Muscle layer of colon (tissue), 2 donors: ENCODE measurements at regions not wholly inside any gene's neighbourhood (a gene's known extent, or its start where the extent isn't known, plus 50 kb on each side); places are given as distances from the start of the nearest gene placed in this dataset.

ENCODE experiments used
- H3K27ac ChIP-seq: one replicate; pipeline ENCODE4 v1.7.0; 2013; ENCODE audit warnings: low read depth, mild to moderate bottlenecking, low read length, moderate library complexity
- H3K27me3 ChIP-seq, 2 donors: one replicate each; pipeline ENCODE4 v1.7.0; 2013; ENCODE audit warnings: low read length in 2 of 2, mild to moderate bottlenecking in 2 of 2; ENCODE audit not compliant: insufficient read depth in 2 of 2, control insufficient read depth in 1 of 2
- H3K36me3 ChIP-seq: one replicate; pipeline ENCODE4 v1.7.0; 2013; ENCODE audit warnings: mild to moderate bottlenecking, low read length; ENCODE audit not compliant: insufficient read depth
- H3K4me1 ChIP-seq: one replicate; pipeline ENCODE4 v1.7.0; 2013; ENCODE audit warnings: mild to moderate bottlenecking, low read length; ENCODE audit not compliant: insufficient read depth
- H3K4me3 ChIP-seq, 2 donors: one replicate each; pipeline ENCODE4 v1.7.0; 2013; ENCODE audit warnings: low read length in 2 of 2, low read depth in 1 of 2, mild to moderate bottlenecking in 1 of 2, moderate library complexity in 1 of 2
- H3K9ac ChIP-seq: one replicate; pipeline ENCODE4 v1.7.0; 2013; ENCODE audit warnings: low read length
- H3K9me3 ChIP-seq: one replicate; pipeline ENCODE4 v1.7.0; 2013; ENCODE audit warnings: mild to moderate bottlenecking, low read length
- donor health status: abdominal sarcoma.
- donor health status: Adenocarcinoma of cecum.

DNA sequence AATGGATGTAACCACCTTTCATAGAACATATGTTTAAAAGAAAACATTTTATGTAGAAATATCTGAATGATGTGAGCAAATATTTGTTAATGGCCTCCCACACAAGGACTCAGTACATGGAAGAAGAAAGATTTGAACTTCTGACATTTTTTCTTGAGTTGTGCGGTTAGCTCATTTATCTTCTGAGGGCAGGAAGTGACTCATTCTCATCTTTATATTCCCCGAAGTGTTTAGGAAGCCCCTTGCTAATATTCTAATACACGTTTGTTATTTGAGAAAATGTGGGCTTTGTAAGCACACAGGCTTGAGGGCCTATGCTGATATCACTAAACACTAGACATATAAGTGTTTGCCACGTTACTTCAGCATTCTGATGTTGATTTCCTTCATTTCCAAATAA, 392.5 kb upstream of the PTBP2 start:
- Histone ChIP-seq H3K36me3 (no peaks in the 10 kb centered on the region), H3K27me3 (no peaks in the 10 kb centered on the region), H3K9ac (no peak overlapping the region), H3K4me1 (no peaks in the 10 kb centered on the region), H3K27ac (no peak overlapping the region), H3K4me3 (no peak overlapping the region), H3K9me3 (no peaks in the 10 kb centered on the region)

DNA sequence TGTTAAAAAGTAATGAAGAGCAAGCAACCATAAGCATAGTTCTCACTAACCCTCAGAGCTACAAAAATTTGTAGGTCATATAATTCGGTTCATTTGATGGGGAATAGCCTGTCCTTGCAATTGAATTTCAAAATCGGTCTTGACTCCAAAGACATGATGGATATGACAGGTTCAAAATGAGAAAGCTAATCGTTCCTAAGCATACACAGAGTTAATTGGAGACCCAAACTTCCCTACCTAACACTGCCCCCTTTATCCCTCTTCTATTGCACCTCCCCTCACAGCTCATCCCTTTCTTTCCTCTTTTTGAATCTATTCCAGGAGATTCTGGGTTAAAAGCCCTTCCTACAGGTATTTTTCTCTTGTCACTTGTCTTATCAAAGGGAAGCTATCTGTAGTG, 390.0 kb upstream of the PTBP2 start:
- no peaks in the 10 kb centered on the region for H3K27me3 ChIP-seq
- no peak overlapping the region for H3K4me3 ChIP-seq
- H3K36me3 ChIP-seq = no peaks in the 10 kb centered on the region
- no peak overlapping the region for H3K9ac ChIP-seq
- H3K27ac ChIP-seq = no peak overlapping the region
- H3K9me3 ChIP-seq = no peaks in the 10 kb centered on the region
- no peaks in the 10 kb centered on the region for H3K4me1 ChIP-seq

DNA sequence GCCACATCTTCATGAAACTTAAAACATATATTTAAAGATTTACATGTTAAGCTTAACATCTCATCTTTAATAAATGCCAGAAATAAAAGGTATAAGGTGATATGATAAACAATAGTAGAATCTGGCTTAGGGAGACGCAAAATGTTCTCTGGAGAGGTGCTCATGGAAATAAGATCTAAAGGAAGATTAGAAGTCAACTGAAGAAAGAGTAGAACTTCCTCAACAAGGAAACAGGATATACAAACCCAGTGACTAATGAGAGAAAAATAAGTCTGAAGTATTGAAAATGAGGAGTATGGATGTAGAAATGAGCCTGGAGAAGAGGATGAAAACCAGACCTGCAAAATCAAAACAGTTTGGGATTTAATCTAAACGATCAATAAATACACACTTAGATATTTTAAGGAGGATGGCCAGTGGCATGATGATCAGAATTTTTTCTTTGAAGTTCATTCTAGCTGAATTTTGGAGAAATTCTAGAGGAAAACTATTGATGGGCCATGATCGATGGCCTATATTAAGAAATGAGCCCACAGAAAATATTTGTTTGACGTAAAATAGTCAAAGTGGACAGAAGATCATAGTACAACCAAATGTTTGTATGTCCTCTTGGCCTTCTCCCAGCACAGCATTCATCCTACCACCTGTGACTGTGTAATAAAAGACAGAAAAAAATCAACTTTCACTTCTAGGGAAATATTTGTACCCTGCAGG, 387.9 kb upstream of the PTBP2 start:
- Histone ChIP-seq H3K27ac (no peak overlapping the region), H3K9ac (no peak overlapping the region)

DNA sequence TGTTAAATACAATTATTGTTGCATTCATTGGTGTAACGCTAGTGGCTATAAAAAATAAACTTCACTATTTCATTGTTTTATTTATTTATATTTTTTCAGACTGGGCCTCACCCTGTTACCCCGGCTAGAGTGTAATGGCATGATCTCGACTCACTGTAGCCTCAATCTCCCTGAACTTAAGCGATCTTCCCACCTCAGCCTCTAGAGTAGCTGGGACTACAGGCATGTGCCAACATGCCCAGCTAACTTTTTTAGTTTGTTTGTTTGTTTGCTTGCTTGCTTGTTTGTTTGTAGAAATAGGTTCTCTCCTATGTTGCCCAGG, 387.4 kb upstream of the PTBP2 start:
- no peaks in the 10 kb centered on the region for H3K36me3 ChIP-seq
- H3K9ac ChIP-seq = no peak overlapping the region
- H3K4me1 ChIP-seq = no peaks in the 10 kb centered on the region
- H3K27me3 ChIP-seq = no peaks in the 10 kb centered on the region
- H3K9me3 ChIP-seq = no peaks in the 10 kb centered on the region
- H3K27ac ChIP-seq = no peak overlapping the region
- no peak overlapping the region for H3K4me3 ChIP-seq

More for the DNA sequence above, 387.9 kb upstream of the PTBP2 start:
- H3K36me3 ChIP-seq = no peaks in the 10 kb centered on the region
- no peaks in the 10 kb centered on the region for H3K4me1 ChIP-seq
- H3K27me3 ChIP-seq = no peaks in the 10 kb centered on the region
- no peak overlapping the region for H3K4me3 ChIP-seq
- no peaks in the 10 kb centered on the region for H3K9me3 ChIP-seq

DNA sequence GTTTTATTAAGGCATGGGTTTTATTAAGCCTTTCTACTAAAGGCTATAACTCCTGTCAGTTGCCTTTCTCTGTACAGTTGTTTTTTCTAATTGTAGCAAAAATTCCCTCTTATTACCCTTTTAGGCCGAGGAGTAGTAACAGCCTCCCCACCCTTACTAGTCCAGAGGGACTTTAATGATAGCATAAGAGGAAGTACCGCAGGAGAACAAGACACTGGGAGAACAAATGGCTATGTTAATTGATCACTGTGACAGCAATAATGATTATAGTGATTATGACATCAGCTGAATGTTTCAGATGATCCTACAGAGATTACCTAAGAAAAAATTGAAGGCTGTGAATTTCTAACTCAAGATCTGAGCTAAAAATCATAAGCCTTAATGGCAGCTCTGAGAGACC, 383.0 kb upstream of the PTBP2 start:
- no peaks in the 10 kb centered on the region for H3K36me3 ChIP-seq
- no peaks in the 10 kb centered on the region for H3K27me3 ChIP-seq
- H3K27ac ChIP-seq = no peak overlapping the region
- H3K4me3 ChIP-seq = no peak overlapping the region
- H3K9ac ChIP-seq = no peak overlapping the region
- H3K9me3 ChIP-seq = no peaks in the 10 kb centered on the region
- no peaks in the 10 kb centered on the region for H3K4me1 ChIP-seq

DNA sequence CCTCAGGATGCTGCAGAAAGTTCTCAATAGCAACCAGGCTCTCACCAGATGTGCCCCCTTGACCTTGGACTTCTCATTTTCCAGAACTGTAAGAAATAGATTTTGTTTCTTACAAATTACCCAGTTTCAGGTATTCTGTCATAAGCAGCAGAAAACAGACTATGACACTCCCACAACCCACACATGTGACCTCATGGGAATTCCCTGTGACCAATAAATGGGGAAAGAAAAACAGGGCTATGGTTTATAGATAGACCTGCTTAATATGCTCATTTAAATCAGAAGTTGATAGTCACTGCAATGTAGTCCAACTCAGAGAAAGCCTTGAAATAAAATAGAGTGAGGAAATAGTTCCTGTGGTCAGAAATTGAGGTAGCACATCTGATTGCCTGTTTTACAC, 380.9 kb upstream of the PTBP2 start:
- H3K9me3 ChIP-seq = no peaks in the 10 kb centered on the region
- H3K27ac ChIP-seq = no peak overlapping the region
- no peak overlapping the region for H3K4me3 ChIP-seq
- H3K27me3 ChIP-seq = no peaks in the 10 kb centered on the region
- H3K4me1 ChIP-seq = no peaks in the 10 kb centered on the region
- no peak overlapping the region for H3K9ac ChIP-seq
- H3K36me3 ChIP-seq = no peaks in the 10 kb centered on the region

DNA sequence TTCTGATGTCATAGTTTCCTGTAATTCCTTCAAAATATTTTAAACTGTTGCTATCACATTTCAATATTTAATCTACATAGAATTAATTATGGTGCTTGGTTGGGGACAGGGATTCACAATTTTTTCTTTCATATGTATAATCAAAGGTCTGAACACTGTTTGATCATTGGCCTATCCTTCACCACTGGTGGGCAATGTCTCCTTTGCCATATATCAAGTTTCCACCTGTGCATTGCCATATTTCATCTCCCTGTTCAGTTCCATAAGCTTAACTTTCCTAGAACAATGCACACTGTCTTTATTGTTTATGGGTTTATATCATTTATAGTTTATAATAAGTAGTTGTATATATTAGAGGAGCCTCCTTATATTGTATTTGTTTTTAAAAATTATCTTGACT, 374.9 kb upstream of the PTBP2 start:
- no peak overlapping the region for H3K9ac ChIP-seq
- H3K27ac ChIP-seq = no peak overlapping the region
- no peaks in the 10 kb centered on the region for H3K36me3 ChIP-seq
- H3K27me3 ChIP-seq = no peaks in the 10 kb centered on the region
- no peak overlapping the region for H3K4me3 ChIP-seq
- no peaks in the 10 kb centered on the region for H3K9me3 ChIP-seq
- H3K4me1 ChIP-seq = no peaks in the 10 kb centered on the region

DNA sequence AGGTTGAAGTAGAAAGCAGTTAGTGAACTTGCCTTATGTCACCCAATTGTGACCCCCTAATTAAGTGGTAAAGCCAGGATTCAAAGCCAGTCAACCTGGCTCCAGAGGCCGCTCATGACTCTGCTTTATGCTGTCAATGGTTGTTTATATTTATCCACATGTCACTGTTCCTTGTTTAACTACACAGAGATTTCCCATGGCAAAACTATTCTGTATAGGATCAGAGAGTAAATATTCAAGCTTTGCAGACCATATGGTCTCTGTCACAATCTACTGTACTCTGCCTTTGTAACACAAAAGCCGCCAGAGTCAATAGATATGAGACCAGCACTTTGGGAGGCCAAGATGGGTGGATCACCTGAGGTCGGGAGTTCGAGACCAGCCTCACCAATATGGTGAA, 371.7 kb upstream of the PTBP2 start:
- Histone ChIP-seq H3K9ac (no peak overlapping the region), H3K27ac (no peak overlapping the region), H3K4me3 (no peak overlapping the region), H3K36me3 (no peaks in the 10 kb centered on the region), H3K9me3 (no peaks in the 10 kb centered on the region), H3K4me1 (no peaks in the 10 kb centered on the region), H3K27me3 (no peaks in the 10 kb centered on the region)

DNA sequence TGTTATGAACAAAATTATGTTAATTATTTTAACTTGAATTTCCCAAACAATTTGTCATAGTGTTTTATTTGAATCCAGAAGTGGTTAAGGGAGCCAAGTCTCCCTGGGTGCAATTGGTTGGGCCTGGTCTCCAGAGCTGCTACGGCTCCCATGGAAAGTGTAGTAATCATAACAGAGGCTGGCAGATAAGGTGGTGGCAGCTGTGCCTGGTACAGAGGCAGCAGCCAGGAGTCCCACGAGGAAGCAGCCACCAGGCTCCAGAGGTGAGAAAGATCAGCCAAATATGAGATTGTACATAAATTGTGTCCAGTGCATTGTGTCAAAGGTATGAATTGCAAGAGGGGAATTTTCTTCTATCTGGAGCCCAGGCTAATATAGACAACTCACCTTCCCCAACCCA, 368.9 kb upstream of the PTBP2 start:
- Histone ChIP-seq H3K9ac (no peak overlapping the region), H3K4me1 (no peaks in the 10 kb centered on the region), H3K27me3 (no peaks in the 10 kb centered on the region), H3K36me3 (no peaks in the 10 kb centered on the region), H3K27ac (no peak overlapping the region), H3K9me3 (no peaks in the 10 kb centered on the region), H3K4me3 (no peak overlapping the region)

DNA sequence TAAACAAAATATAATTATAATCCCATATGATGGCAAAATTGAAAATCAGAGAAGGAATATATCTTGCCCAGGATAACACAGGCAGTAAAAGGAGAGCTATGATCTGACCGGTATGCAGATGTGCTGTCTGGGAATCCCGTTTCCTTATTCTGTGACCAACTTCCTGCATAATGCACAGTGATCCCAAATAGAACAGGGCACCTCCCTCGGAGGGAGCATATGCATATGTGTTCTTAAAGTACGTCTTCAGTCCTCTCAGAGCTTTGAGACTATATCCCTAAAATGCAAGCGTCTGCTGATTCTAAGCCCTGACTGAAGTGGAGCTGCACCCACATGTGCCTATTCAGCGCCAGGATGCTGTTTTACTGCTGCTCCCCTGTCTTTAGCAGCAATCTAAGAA, 366.1 kb upstream of the PTBP2 start:
- H3K9me3 ChIP-seq = no peaks in the 10 kb centered on the region
- H3K9ac ChIP-seq = no peak overlapping the region
- no peaks in the 10 kb centered on the region for H3K27me3 ChIP-seq
- H3K36me3 ChIP-seq = no peaks in the 10 kb centered on the region
- no peaks in the 10 kb centered on the region for H3K4me1 ChIP-seq
- H3K27ac ChIP-seq = no peak overlapping the region
- H3K4me3 ChIP-seq = no peak overlapping the region

DNA sequence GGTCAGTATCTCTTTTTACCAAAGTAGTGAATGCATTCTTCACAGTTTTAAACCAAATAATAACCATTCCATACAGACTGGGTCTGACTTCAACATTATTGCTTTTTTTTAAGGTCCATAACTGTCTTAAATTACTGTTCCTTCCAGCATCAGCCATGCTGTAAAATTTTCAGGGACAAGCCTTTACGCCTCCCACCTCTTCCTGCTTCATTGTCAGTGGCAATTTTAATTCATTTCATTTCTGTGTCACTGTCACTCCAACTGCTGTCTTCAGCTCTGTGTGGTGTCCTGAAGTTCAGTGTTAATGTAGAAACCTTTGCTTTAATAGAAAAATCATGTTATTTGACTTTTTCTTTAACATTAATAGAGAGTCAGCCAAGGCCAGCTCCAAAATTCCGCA, 365.6 kb upstream of the PTBP2 start:
- no peak overlapping the region for H3K27ac ChIP-seq
- H3K9ac ChIP-seq = no peak overlapping the region
- no peaks in the 10 kb centered on the region for H3K9me3 ChIP-seq
- no peak overlapping the region for H3K4me3 ChIP-seq
- H3K27me3 ChIP-seq = no peaks in the 10 kb centered on the region
- H3K36me3 ChIP-seq = no peaks in the 10 kb centered on the region
- no peaks in the 10 kb centered on the region for H3K4me1 ChIP-seq

DNA sequence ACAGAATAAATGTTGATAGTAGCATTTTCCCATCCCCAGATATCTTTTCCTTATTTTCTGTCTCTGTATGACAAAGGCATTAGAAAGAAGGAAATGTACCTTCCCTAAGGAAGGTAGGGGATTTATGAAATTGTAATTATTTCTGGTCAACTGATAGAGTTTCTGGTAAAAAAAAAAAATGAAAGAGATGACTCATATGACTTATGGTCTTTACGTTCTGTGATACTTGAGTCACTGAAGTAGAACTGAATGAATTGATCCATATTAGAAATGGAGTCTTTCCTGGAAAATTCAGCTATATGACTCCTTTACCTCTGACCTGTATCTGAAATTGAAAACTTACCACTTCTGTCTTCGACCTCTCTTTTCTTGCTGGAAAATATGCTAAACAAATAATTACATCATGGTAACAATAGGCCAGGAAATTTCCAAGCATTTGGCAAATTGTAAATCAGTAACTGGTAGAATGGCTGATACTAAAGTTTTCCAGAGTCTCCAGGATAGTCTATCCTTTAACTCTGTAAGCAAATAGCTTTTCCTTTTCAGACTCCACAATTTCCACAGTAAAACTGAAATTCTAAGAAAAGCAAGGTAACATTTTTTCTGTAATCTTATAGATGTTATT, 364.3 kb upstream of the PTBP2 start:
- Histone ChIP-seq H3K9ac (no peak overlapping the region), H3K36me3 (no peaks in the 10 kb centered on the region), H3K27ac (no peak overlapping the region), H3K4me1 (no peaks in the 10 kb centered on the region), H3K9me3 (no peaks in the 10 kb centered on the region), H3K27me3 (no peaks in the 10 kb centered on the region), H3K4me3 (no peak overlapping the region)
